ENCODE measurements at regions not wholly inside any gene's neighbourhood (a gene's known extent, or its start where the extent isn't known, plus 50 kb on each side); places are given as distances from the start of the nearest gene placed in this dataset.
A peak's percentile ranks its signal among the peaks of the same experiment; 100 is the strongest.

DNA sequence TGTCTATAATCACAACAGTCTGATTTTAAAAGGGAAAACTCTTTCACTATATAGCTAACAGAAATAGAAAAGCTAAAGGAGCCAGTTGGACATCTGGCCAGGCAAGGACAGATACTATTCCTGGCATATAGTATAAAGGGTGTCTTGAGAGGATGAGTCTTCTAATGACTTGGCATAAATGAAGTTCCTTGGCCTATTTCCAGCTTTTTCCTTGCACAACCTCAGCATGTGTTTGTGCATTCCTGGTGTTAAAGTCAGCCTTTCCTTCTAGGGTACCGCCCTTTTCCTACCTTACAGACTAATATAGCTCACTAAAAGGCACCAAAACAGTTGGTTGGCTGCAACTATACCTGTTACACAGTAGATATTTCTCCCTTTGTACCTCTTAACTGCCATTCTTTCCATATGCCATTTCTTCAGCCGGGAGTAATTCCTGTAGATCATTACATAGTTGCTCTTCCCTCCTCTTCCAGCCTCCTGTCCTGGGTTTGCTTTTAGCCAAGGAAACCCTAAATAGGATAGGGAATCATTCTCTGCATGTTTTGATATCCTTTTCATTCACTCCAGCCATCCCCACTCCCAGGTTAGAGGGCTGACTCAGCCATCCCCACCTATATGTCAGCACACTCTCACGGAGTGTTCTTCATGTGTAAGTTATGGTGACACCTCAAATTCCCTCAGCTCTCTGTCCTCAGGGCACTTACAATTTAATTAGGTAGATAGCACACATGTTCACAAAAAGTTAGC is 102.1 kb upstream of the MDFIC start:
- Histone ChIP-seq H3K9me3 (ENCODE audit: control insufficient read depth in 1 of 2, insufficient read depth in 1 of 2, low read depth in 1 of 2, low read length in 2 of 2) (no peaks in the 10 kb centered on the region), H3K9me2 (ENCODE audit: insufficient read depth) (no peaks in the 10 kb centered on the region), H3K4me1 (ENCODE audit: control insufficient read depth in 1 of 2, insufficient read depth in 2 of 2, low read length in 2 of 2) (peaks cover 9 to 25% of the 10 kb centered on the region in 2 experiments), H3K4me2 (ENCODE audit: low read length) (peak overlapping the region; percentile 67), H3K27ac (ENCODE audit: low read depth, low read length) (peak overlapping the region; percentile 6; the same call in 1 of the 2 replicates), H4K20me1 (ENCODE audit: insufficient read depth) (no peaks in the 10 kb centered on the region), H3K79me2 (ENCODE audit: insufficient read depth, low read length) (no peaks in the 10 kb centered on the region), H2AFZ (ENCODE audit: low read depth, low read length, poor library complexity, severe bottlenecking) (peak overlapping the region; percentile 97), H3K9ac (ENCODE audit: low read length) (peak overlapping the region; percentile 23), H3K4me3 (replicated peaks in 1 of 2; ENCODE audit: low read depth in 1 of 2, low read length in 2 of 2) (0 out of 4 replicates have a peak overlapping the region, but pooled peaks of 1 of the 2 experiments have one; percentile 8), H3K27me3 (ENCODE audit: insufficient read depth, low read length) (no peaks in the 10 kb centered on the region), H3K36me3 (ENCODE audit: control insufficient read depth in 1 of 2, insufficient read depth in 2 of 2, low read length in 2 of 2) (no peaks in the 10 kb centered on the region)
- ATAC-seq (peak; percentile 77), DNase-seq (ENCODE audit: low read depth, low spot score) (peak; percentile 69)
- ChIA-PET CTCF (no interaction called here), RAD21 (ENCODE audit: low non-redundant PET in 1 of 2, low total read pairs in 2 of 2, uncharacterized antibody in 2 of 2, unreplicated experiment in 2 of 2) (no interaction called here), POLR2A (interaction anchor here (1.1 kb wide), 1 partner anchor 12 kb away, joined by 6 read pairs; no protein-coding TSS in a partner anchor)
- BruUV-seq (replicated peaks): no TSS peak
- intact Hi-C loops (cut with micrococcal nuclease): no loop called here
- TF ChIP-seq, protein P1, sequence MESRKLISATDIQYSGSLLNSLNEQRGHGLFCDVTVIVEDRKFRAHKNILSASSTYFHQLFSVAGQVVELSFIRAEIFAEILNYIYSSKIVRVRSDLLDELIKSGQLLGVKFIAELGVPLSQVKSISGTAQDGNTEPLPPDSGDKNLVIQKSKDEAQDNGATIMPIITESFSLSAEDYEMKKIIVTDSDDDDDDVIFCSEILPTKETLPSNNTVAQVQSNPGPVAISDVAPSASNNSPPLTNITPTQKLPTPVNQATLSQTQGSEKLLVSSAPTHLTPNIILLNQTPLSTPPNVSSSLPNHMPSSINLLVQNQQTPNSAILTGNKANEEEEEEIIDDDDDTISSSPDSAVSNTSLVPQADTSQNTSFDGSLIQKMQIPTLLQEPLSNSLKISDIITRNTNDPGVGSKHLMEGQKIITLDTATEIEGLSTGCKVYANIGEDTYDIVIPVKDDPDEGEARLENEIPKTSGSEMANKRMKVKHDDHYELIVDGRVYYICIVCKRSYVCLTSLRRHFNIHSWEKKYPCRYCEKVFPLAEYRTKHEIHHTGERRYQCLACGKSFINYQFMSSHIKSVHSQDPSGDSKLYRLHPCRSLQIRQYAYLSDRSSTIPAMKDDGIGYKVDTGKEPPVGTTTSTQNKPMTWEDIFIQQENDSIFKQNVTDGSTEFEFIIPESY (IDR thresholded peaks at IDR 0.05; ENCODE audit: extremely low read depth, insufficient replicate concordance, low read length): no peak
- no peak for TF ChIP-seq ZFX (IDR thresholded peaks at IDR 0.05)
- TF ChIP-seq, protein P2, sequence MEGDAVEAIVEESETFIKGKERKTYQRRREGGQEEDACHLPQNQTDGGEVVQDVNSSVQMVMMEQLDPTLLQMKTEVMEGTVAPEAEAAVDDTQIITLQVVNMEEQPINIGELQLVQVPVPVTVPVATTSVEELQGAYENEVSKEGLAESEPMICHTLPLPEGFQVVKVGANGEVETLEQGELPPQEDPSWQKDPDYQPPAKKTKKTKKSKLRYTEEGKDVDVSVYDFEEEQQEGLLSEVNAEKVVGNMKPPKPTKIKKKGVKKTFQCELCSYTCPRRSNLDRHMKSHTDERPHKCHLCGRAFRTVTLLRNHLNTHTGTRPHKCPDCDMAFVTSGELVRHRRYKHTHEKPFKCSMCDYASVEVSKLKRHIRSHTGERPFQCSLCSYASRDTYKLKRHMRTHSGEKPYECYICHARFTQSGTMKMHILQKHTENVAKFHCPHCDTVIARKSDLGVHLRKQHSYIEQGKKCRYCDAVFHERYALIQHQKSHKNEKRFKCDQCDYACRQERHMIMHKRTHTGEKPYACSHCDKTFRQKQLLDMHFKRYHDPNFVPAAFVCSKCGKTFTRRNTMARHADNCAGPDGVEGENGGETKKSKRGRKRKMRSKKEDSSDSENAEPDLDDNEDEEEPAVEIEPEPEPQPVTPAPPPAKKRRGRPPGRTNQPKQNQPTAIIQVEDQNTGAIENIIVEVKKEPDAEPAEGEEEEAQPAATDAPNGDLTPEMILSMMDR (IDR thresholded peaks at IDR 0.05 in 2 of 3, conservative IDR thresholded peaks at IDR 0.05 in 1 of 3; ENCODE audit: borderline replicate concordance in 1 of 3, insufficient read depth in 1 of 3, low read depth in 2 of 3, low read length in 2 of 3): no peak
- TF ChIP-seq EZH2phosphoT487 (IDR thresholded peaks at IDR 0.05; ENCODE audit: borderline replicate concordance): no peak
- TF ChIP-seq CBX3 (IDR thresholded peaks at IDR 0.05; ENCODE audit: low read depth): peak; percentile 65; the same call in 1 of the 2 replicates
- peak; percentile 59; the same call in 1 of the 2 replicates for TF ChIP-seq JUND (IDR thresholded peaks at IDR 0.05)
- TF ChIP-seq, protein P3, sequence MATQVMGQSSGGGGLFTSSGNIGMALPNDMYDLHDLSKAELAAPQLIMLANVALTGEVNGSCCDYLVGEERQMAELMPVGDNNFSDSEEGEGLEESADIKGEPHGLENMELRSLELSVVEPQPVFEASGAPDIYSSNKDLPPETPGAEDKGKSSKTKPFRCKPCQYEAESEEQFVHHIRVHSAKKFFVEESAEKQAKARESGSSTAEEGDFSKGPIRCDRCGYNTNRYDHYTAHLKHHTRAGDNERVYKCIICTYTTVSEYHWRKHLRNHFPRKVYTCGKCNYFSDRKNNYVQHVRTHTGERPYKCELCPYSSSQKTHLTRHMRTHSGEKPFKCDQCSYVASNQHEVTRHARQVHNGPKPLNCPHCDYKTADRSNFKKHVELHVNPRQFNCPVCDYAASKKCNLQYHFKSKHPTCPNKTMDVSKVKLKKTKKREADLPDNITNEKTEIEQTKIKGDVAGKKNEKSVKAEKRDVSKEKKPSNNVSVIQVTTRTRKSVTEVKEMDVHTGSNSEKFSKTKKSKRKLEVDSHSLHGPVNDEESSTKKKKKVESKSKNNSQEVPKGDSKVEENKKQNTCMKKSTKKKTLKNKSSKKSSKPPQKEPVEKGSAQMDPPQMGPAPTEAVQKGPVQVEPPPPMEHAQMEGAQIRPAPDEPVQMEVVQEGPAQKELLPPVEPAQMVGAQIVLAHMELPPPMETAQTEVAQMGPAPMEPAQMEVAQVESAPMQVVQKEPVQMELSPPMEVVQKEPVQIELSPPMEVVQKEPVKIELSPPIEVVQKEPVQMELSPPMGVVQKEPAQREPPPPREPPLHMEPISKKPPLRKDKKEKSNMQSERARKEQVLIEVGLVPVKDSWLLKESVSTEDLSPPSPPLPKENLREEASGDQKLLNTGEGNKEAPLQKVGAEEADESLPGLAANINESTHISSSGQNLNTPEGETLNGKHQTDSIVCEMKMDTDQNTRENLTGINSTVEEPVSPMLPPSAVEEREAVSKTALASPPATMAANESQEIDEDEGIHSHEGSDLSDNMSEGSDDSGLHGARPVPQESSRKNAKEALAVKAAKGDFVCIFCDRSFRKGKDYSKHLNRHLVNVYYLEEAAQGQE (IDR thresholded peaks at IDR 0.05; ENCODE audit: low read depth): no peak
- TF ChIP-seq ZNF274 (IDR thresholded peaks at IDR 0.05; ENCODE audit: low read depth, low read length): no peak
- no peak for TF ChIP-seq SRF (IDR thresholded peaks at IDR 0.05; ENCODE audit: low read depth)
- TF ChIP-seq, protein P4, sequence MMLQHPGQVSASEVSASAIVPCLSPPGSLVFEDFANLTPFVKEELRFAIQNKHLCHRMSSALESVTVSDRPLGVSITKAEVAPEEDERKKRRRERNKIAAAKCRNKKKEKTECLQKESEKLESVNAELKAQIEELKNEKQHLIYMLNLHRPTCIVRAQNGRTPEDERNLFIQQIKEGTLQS (IDR thresholded peaks at IDR 0.05): no peak
- TF ChIP-seq CEBPB (IDR thresholded peaks at IDR 0.05; ENCODE audit: low read depth): peak; percentile 92
- TF ChIP-seq POLR2A (IDR thresholded peaks at IDR 0.05; ENCODE audit: borderline replicate concordance, extremely low read depth, insufficient read depth, insufficient read length): no peak
- no peak for TF ChIP-seq RAD21 (IDR thresholded peaks at IDR 0.05; ENCODE audit: low read depth)
- no peak for TF ChIP-seq TCF7L2 (IDR thresholded peaks at IDR 0.05; ENCODE audit: borderline replicate concordance, extremely low read depth, insufficient read depth, insufficient read length)
- no peak for TF ChIP-seq YY1 (IDR thresholded peaks at IDR 0.05; ENCODE audit: extremely low read depth, insufficient replicate concordance, low read depth, low read length)
- peak; percentile 50 for TF ChIP-seq SP1 (IDR thresholded peaks at IDR 0.05; ENCODE audit: low read depth)
- TF ChIP-seq, protein P5, sequence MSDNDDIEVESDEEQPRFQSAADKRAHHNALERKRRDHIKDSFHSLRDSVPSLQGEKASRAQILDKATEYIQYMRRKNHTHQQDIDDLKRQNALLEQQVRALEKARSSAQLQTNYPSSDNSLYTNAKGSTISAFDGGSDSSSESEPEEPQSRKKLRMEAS (IDR thresholded peaks at IDR 0.05): peak; percentile 66
- no peak for TF ChIP-seq EZH2 (IDR thresholded peaks at IDR 0.05)
- peak; percentile 55 for TF ChIP-seq FOSL1 (IDR thresholded peaks at IDR 0.05; ENCODE audit: low read depth)

Data from HCT116 (cell line).